Heart right ventricle (tissue), 16 donors: ENCODE measurements at regions not wholly inside any gene's neighbourhood (a gene's known extent, or its start where the extent isn't known, plus 50 kb on each side); places are given as distances from the start of the nearest gene placed in this dataset.

Source experiments
- ATAC-seq, 8 donors: fragments of 200-7000 bp; cut with Tn5 transposase; one replicate each; pipeline ENCODE4 v1.9.1; 2020; ENCODE audit warnings: mild to moderate bottlenecking in 8 of 8, moderate library complexity in 8 of 8, moderate number of reproducible peaks in 1 of 8
- DNase-seq, 2 donors: peaks; one replicate each; pipeline ENCODE4 v3.0.0-alpha.2; 2020
- H3K27ac ChIP-seq, 10 donors: fragments of 200-600 bp; sonication (generic) in 2 of 10; one replicate each; pipeline versions ENCODE4 v1.5.0 to v1.8.0; 2020 to 2022; ENCODE audit warnings: mild to moderate bottlenecking in 3 of 10
- H3K27me3 ChIP-seq, 7 donors: fragments of 200-600 bp; one replicate each; pipeline ENCODE4 v1.8.0; 2021 to 2022; ENCODE audit warnings: mild to moderate bottlenecking in 2 of 7
- H3K36me3 ChIP-seq, 9 donors: fragments of 200-600 bp; sonication (generic) in 1 of 9; one replicate each; pipeline versions ENCODE4 v1.5.0 to v1.8.0; 2020 to 2022; ENCODE audit warnings: mild to moderate bottlenecking in 2 of 9
- H3K4me1 ChIP-seq, 9 donors: fragments of 200-600 bp; sonication (generic) in 1 of 9; one replicate each; pipeline versions ENCODE4 v1.5.0 to v1.8.0; 2020 to 2022; ENCODE audit warnings: mild to moderate bottlenecking in 4 of 9
- H3K4me3 ChIP-seq, 10 donors: fragments of 200-600 bp; sonication (generic) in 2 of 10; one replicate each; pipeline versions ENCODE4 v1.5.0 to v1.8.0; 2020 to 2022; ENCODE audit warnings: mild to moderate bottlenecking in 7 of 10, moderate library complexity in 2 of 10
- H3K9me3 ChIP-seq, 11 donors: fragments of 200-600 bp in 10 of 11; sonication (generic) in 2 of 11; one replicate each; pipeline versions ENCODE4 v1.5.0 to v1.8.0; 2013 to 2022; ENCODE audit warnings: mild to moderate bottlenecking in 2 of 11, control low read depth in 1 of 11, moderate library complexity in 1 of 11
- whole genome bisulfite sequencing, 2 donors: extraction: QIAGEN DNeasy Blood & Tissue Kit; methylation state at CpG; one replicate each; pipeline ENCODE4 v1.1.7; 2013; ENCODE audit warnings: inconsistent platforms in 1 of 2; 5-methylcytosine and 5-hydroxymethylcytosine counted together
- intact Hi-C, 10 donors: fragments of 100-400 bp; cut with DNase I; formaldehyde crosslinking; loops; one replicate each; pipeline versions ENCODE4 v1.11.1 to v1.14.2; 2022
- TF ChIP-seq, protein P1 (sequence below), 9 donors: fragments of 200-600 bp; sonication (generic) in 2 of 9; IDR thresholded peaks; one replicate each; pipeline versions ENCODE4 v1.5.0 to v1.8.0; 2021 to 2022; ENCODE audit warnings: antibody characterized with exemption in 9 of 9, mild to moderate bottlenecking in 5 of 9, moderate library complexity in 1 of 9
- donor health status: Arrhythmogenic right ventricular cardiomyopathy.
- donor health status: ischemic (EF 13 %, LVEDD 7.1; RV severe dilation, severe dysfunction).
- donor health status: healthy with polysubstance abuse.
- donor health status: DM: no; HTN: yes; CAD: no.
- donor health status: DM: no; HTN: no; CAD: no.
- donor health status: ischemic (EF 25% LVEDD 6.9; RV normal size, moderate dysfunction).
- donor health status: ischemic (EF 25% LVEDD 5.7; RV mildly dilated, moderate dysfunction).
- donor health status: healthy.
- donor health status: DM: yes; HTN: yes; CAD: no.
- donor health status: Ischemic cardiomyopathy.
- donor health status: ischemic (EF 35%, LVEDD 5.7; RV mildly dilated, moderate dysfunction).
- donor health status: nonischemic (EF 11% LVEDD 7.7; RV severe dilation, severe dysfunction).
- donor health status: DM: yes; HTN: yes; CAD: no.
- donor health status: PGD.
- donor health status: ischemic (EF 29% LVEDD 5.4; RV normal size, mild dysfunction).
- donor health status: nonischemic (EF 23%, LVEDD 6.1; RV moderate dilation, normal function).

DNA sequence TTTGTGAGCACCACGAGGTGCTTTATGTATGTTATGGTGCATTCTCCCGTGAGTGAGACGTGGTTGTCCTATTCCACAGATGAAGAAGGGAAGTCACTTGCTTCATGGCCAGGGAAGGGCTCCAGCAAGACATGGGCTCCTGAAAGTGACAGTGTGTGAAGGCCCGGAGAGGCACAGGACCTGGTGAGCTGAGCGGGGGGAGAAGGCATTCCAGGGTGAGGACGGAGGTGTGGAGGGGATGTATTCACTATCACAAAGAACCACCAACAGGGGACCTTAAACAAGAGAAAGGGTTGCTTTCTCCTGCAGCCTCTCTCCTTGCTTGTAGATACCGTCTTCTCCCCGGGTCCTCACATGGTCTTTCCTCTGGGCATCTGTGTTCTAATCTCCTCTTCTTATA, 139.1 kb downstream of the FBLN2 start:
- TF ChIP-seq, protein P1, sequence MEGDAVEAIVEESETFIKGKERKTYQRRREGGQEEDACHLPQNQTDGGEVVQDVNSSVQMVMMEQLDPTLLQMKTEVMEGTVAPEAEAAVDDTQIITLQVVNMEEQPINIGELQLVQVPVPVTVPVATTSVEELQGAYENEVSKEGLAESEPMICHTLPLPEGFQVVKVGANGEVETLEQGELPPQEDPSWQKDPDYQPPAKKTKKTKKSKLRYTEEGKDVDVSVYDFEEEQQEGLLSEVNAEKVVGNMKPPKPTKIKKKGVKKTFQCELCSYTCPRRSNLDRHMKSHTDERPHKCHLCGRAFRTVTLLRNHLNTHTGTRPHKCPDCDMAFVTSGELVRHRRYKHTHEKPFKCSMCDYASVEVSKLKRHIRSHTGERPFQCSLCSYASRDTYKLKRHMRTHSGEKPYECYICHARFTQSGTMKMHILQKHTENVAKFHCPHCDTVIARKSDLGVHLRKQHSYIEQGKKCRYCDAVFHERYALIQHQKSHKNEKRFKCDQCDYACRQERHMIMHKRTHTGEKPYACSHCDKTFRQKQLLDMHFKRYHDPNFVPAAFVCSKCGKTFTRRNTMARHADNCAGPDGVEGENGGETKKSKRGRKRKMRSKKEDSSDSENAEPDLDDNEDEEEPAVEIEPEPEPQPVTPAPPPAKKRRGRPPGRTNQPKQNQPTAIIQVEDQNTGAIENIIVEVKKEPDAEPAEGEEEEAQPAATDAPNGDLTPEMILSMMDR (IDR thresholded peaks at IDR 0.05), result no peak
- WGBS, 2 donors, result 57% methylated on average over 8 of the region's 8 CpGs
- Histone ChIP-seq H3K27ac (no peak overlapping the region), H3K4me3 (no peak overlapping the region), H3K36me3 (no peaks in the 10 kb centered on the region), H3K4me1 (no peaks in the 10 kb centered on the region), H3K9me3 (peaks cover 0 to 7% (median 0%) of the 10 kb centered on the region in 11 donors), H3K27me3 (peaks cover 0 to 67% (median 19%) of the 10 kb centered on the region in 7 donors)
- ATAC-seq (no peak), DNase-seq (no peak)
- intact Hi-C loops, result no loop called here
